Uterus (tissue), 2 donors: ENCODE measurements at regions not wholly inside any gene's neighbourhood (a gene's known extent, or its start where the extent isn't known, plus 50 kb on each side); places are given as distances from the start of the nearest gene placed in this dataset.

ENCODE experiments used
- CTCF ChIP-seq, 4 experiments: fragments of 200-600 bp in 2 of 4; fragments of 450-650 bp in 2 of 4; sonication (generic) in 2 of 4; IDR thresholded peaks; one replicate each; pipeline ENCODE4 v1.5.1; 2016 to 2019; ENCODE audit warnings: antibody characterized with exemption in 4 of 4, mild to moderate bottlenecking in 2 of 4, moderate library complexity in 1 of 4
- POLR2A ChIP-seq, 2 donors: fragments of 450-650 bp; IDR thresholded peaks; one replicate each; pipeline ENCODE4 v1.6.1; 2016; ENCODE audit warnings: antibody characterized with exemption in 2 of 2, mild to moderate bottlenecking in 1 of 2, moderate library complexity in 1 of 2

- no peak for TF ChIP-seq POLR2A (IDR thresholded peaks at IDR 0.05)
- TF ChIP-seq CTCF (IDR thresholded peaks at IDR 0.05) = no peak
Measured at GRCh38 chr11:30741039-30741550, 154.9 kb upstream of the MPPED2 start.
